WTC11 (cell line): ENCODE measurements at regions not wholly inside any gene's neighbourhood (a gene's known extent, or its start where the extent isn't known, plus 50 kb on each side); places are given as distances from the start of the nearest gene placed in this dataset.

ENCODE experiments used
- ATAC-seq: fragments of 200-7000 bp; cut with Tn5 transposase; 2 replicates; pipeline ENCODE4 v1.10.0; 2021; ENCODE audit warnings: mild to moderate bottlenecking, moderate library complexity
- CTCF ChIA-PET: fragments of 300-600 bp; sonication (Branson Sonifier 250); formaldehyde crosslinking; loops from one replicate; lab custom pipeline; 2021; ENCODE audit warnings: antibody characterized with exemption; lab: Charles Lee
- POLR2A ChIA-PET: fragments of 350-600 bp; sonication (Branson Sonifier 250); formaldehyde crosslinking; loops from one replicate; lab custom pipeline; 2021; ENCODE audit warnings: antibody characterized with exemption; lab: Charles Lee
- DNase-seq: peaks from one replicate; pipeline ENCODE4 v3.0.0; 2021; ENCODE audit warnings: low spot score
- H3K27ac Mint-ChIP-seq: 2 replicates; pipeline ENCODE4 v1.8.0; 2021; ENCODE audit warnings: mixed read lengths
- H3K27me3 Mint-ChIP-seq: 2 replicates; pipeline ENCODE4 v1.8.0; 2021; ENCODE audit warnings: low read depth, mild to moderate bottlenecking, moderate library complexity, mixed read lengths
- H3K36me3 Mint-ChIP-seq: 2 replicates; pipeline ENCODE4 v1.8.0; 2021; ENCODE audit warnings: mixed read lengths
- H3K4me1 Mint-ChIP-seq: 2 replicates; pipeline ENCODE4 v1.8.0; 2022; ENCODE audit warnings: mixed read lengths
- H3K4me3 Mint-ChIP-seq: 2 replicates; pipeline ENCODE4 v1.8.0; 2021; ENCODE audit warnings: mild to moderate bottlenecking, moderate library complexity, mixed read lengths
- H3K9me3 Mint-ChIP-seq: 2 replicates; pipeline ENCODE4 v1.8.0; 2021; ENCODE audit warnings: mixed read lengths
- CREB1 ChIP-seq: sonication (generic); formaldehyde crosslinking; IDR thresholded peaks from 2 replicates; pipeline ENCODE4 v1.8.0; 2023; ENCODE audit warnings: mild to moderate bottlenecking, missing genetic modification reagents
- ESRRA ChIP-seq: sonication (generic); formaldehyde crosslinking; IDR thresholded peaks from 2 replicates; pipeline ENCODE4 v1.8.1; 2022; ENCODE audit warnings: mild to moderate bottlenecking, missing genetic modification reagents, borderline replicate concordance
- FOXP1 ChIP-seq: sonication (generic); formaldehyde crosslinking; IDR thresholded peaks from 2 replicates; pipeline ENCODE4 v1.8.0; 2022; ENCODE audit warnings: missing genetic modification reagents, mild to moderate bottlenecking, moderate library complexity, borderline replicate concordance
- GRHL2 ChIP-seq: fragments of 250-450 bp; sonication (Bioruptor Pico); IDR thresholded peaks from 2 replicates; pipeline ENCODE4 v1.8.0; 2022; ENCODE audit warnings: mild to moderate bottlenecking, moderate library complexity; ENCODE audit not compliant: insufficient replicate concordance, severe bottlenecking
- HMGA2 ChIP-seq: fragments of 250-450 bp; sonication (Bioruptor Pico); IDR thresholded peaks from 2 replicates; pipeline ENCODE4 v1.4.0; 2021; ENCODE audit warnings: mild to moderate bottlenecking, moderate library complexity
- JAZF1 ChIP-seq: fragments of 250-450 bp; sonication (Bioruptor Pico); IDR thresholded peaks from 2 replicates; pipeline ENCODE4 v1.9.0; 2021; ENCODE audit warnings: moderate library complexity, mild to moderate bottlenecking, inconsistent platforms
- RORB ChIP-seq: fragments of 250-450 bp; sonication (Bioruptor Pico); IDR thresholded peaks from 2 replicates; pipeline ENCODE4 v1.9.0; 2021; ENCODE audit warnings: mild to moderate bottlenecking
- TP53 ChIP-seq: sonication (generic); formaldehyde crosslinking; IDR thresholded peaks from 2 replicates; pipeline ENCODE4 v1.8.1; 2023; ENCODE audit warnings: mild to moderate bottlenecking, missing genetic modification reagents
- ZNF219 ChIP-seq: sonication (generic); formaldehyde crosslinking; IDR thresholded peaks from 2 replicates; pipeline ENCODE4 v1.8.0; 2023; ENCODE audit warnings: missing genetic modification reagents, mild to moderate bottlenecking, borderline replicate concordance
- ZNF396 ChIP-seq: fragments of 250-450 bp; sonication (Bioruptor Pico); IDR thresholded peaks from 2 replicates; pipeline ENCODE4 v1.8.0; 2021; ENCODE audit warnings: mild to moderate bottlenecking, moderate library complexity, borderline replicate concordance
- ZNF423 ChIP-seq: fragments of 250-450 bp; sonication (Bioruptor Pico); IDR thresholded peaks from 2 replicates; pipeline ENCODE4 v2.1.2; 2022; ENCODE audit warnings: mild to moderate bottlenecking, moderate library complexity
- TF ChIP-seq, protein P1 (sequence below): sonication (generic); formaldehyde crosslinking; IDR thresholded peaks from 2 replicates; pipeline ENCODE4 v1.8.1; 2023; ENCODE audit warnings: mild to moderate bottlenecking, missing genetic modification reagents
- TF ChIP-seq, protein P2 (sequence below): fragments of 250-450 bp; sonication (Bioruptor Pico); IDR thresholded peaks from 2 replicates; pipeline ENCODE4 v1.9.0; 2021; ENCODE audit warnings: mild to moderate bottlenecking, borderline replicate concordance
- TF ChIP-seq, protein P3 (sequence below): sonication (generic); formaldehyde crosslinking; IDR thresholded peaks from 2 replicates; pipeline ENCODE4 v1.8.0; 2023; ENCODE audit warnings: mild to moderate bottlenecking, missing genetic modification reagents
- TF ChIP-seq, protein P4 (sequence below): sonication (generic); formaldehyde crosslinking; IDR thresholded peaks from 2 replicates; pipeline ENCODE4 v1.8.0; 2022; ENCODE audit warnings: mild to moderate bottlenecking, missing genetic modification reagents
- TF ChIP-seq, protein P5 (sequence below): fragments of 250-450 bp; sonication (Bioruptor Pico); IDR thresholded peaks from 2 replicates; pipeline ENCODE4 v1.9.0; 2021; ENCODE audit warnings: mild to moderate bottlenecking
- TF ChIP-seq, protein P6 (sequence below): fragments of 250-450 bp; sonication (Bioruptor Pico); IDR thresholded peaks from 2 replicates; pipeline ENCODE4 v1.8.0; 2021; ENCODE audit warnings: mild to moderate bottlenecking
- TF ChIP-seq, protein P7 (sequence below): sonication (generic); formaldehyde crosslinking; IDR thresholded peaks from 2 replicates; pipeline ENCODE4 v1.8.0; 2023; ENCODE audit warnings: missing genetic modification reagents, mild to moderate bottlenecking, borderline replicate concordance

DNA sequence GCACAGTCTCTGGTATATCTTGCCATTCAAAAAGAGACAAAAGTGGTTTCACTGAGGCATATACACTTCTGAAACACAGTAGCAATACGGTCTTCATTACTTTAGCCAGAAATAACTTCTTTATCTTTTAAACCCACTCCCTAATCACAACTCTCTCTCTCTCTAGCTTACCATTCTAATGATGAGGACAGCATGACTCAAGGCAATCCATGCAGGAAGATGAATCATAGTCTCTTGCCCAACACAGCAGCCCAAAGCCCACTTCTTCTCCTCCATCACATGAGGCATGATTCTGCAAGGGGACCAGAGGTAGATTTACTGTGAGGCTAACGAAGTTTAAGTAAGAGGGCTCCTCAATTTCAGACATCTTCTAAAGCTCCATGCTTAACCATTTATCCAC, 285.0 kb upstream of the NR5A2 start:
- no peaks in the 10 kb centered on the region for H3K9me3 Mint-ChIP-seq
- POLR2A ChIA-PET, result interaction anchor here (0.6 kb wide), 1 partner anchor 537 kb away, joined by 3 read pairs; no protein-coding TSS in a partner anchor
- no peaks in the 10 kb centered on the region for H3K36me3 Mint-ChIP-seq
- peaks cover 6% of the 10 kb centered on the region for H3K4me1 Mint-ChIP-seq
- peaks cover 12% of the 10 kb centered on the region for H3K27me3 Mint-ChIP-seq
- H3K27ac Mint-ChIP-seq, result no peak overlapping the region
- ATAC-seq, result no peak
- CTCF ChIA-PET, result no interaction called here
- TF ChIP-seq ZNF219 (no peak), ESRRA (CRISPR knock-in tag) (no peak), TP53 (CRISPR knock-in tag) (no peak), JAZF1 (CRISPR knock-in tag) (no peak), ZNF396 (CRISPR knock-in tag) (no peak), CREB1 (CRISPR knock-in tag) (no peak), FOXP1 (no peak)
- TF ChIP-seq, protein P1, sequence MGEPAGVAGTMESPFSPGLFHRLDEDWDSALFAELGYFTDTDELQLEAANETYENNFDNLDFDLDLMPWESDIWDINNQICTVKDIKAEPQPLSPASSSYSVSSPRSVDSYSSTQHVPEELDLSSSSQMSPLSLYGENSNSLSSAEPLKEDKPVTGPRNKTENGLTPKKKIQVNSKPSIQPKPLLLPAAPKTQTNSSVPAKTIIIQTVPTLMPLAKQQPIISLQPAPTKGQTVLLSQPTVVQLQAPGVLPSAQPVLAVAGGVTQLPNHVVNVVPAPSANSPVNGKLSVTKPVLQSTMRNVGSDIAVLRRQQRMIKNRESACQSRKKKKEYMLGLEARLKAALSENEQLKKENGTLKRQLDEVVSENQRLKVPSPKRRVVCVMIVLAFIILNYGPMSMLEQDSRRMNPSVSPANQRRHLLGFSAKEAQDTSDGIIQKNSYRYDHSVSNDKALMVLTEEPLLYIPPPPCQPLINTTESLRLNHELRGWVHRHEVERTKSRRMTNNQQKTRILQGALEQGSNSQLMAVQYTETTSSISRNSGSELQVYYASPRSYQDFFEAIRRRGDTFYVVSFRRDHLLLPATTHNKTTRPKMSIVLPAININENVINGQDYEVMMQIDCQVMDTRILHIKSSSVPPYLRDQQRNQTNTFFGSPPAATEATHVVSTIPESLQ (CRISPR knock-in tag), result no peak
- TF ChIP-seq, protein P2, sequence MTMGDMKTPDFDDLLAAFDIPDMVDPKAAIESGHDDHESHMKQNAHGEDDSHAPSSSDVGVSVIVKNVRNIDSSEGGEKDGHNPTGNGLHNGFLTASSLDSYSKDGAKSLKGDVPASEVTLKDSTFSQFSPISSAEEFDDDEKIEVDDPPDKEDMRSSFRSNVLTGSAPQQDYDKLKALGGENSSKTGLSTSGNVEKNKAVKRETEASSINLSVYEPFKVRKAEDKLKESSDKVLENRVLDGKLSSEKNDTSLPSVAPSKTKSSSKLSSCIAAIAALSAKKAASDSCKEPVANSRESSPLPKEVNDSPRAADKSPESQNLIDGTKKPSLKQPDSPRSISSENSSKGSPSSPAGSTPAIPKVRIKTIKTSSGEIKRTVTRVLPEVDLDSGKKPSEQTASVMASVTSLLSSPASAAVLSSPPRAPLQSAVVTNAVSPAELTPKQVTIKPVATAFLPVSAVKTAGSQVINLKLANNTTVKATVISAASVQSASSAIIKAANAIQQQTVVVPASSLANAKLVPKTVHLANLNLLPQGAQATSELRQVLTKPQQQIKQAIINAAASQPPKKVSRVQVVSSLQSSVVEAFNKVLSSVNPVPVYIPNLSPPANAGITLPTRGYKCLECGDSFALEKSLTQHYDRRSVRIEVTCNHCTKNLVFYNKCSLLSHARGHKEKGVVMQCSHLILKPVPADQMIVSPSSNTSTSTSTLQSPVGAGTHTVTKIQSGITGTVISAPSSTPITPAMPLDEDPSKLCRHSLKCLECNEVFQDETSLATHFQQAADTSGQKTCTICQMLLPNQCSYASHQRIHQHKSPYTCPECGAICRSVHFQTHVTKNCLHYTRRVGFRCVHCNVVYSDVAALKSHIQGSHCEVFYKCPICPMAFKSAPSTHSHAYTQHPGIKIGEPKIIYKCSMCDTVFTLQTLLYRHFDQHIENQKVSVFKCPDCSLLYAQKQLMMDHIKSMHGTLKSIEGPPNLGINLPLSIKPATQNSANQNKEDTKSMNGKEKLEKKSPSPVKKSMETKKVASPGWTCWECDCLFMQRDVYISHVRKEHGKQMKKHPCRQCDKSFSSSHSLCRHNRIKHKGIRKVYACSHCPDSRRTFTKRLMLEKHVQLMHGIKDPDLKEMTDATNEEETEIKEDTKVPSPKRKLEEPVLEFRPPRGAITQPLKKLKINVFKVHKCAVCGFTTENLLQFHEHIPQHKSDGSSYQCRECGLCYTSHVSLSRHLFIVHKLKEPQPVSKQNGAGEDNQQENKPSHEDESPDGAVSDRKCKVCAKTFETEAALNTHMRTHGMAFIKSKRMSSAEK (CRISPR knock-in tag), result no peak
- TF ChIP-seq, protein P3, sequence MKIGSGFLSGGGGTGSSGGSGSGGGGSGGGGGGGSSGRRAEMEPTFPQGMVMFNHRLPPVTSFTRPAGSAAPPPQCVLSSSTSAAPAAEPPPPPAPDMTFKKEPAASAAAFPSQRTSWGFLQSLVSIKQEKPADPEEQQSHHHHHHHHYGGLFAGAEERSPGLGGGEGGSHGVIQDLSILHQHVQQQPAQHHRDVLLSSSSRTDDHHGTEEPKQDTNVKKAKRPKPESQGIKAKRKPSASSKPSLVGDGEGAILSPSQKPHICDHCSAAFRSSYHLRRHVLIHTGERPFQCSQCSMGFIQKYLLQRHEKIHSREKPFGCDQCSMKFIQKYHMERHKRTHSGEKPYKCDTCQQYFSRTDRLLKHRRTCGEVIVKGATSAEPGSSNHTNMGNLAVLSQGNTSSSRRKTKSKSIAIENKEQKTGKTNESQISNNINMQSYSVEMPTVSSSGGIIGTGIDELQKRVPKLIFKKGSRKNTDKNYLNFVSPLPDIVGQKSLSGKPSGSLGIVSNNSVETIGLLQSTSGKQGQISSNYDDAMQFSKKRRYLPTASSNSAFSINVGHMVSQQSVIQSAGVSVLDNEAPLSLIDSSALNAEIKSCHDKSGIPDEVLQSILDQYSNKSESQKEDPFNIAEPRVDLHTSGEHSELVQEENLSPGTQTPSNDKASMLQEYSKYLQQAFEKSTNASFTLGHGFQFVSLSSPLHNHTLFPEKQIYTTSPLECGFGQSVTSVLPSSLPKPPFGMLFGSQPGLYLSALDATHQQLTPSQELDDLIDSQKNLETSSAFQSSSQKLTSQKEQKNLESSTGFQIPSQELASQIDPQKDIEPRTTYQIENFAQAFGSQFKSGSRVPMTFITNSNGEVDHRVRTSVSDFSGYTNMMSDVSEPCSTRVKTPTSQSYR, result no peak
- TF ChIP-seq, protein P4, sequence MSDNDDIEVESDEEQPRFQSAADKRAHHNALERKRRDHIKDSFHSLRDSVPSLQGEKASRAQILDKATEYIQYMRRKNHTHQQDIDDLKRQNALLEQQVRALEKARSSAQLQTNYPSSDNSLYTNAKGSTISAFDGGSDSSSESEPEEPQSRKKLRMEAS (CRISPR knock-in tag), result no peak
- TF ChIP-seq, all 79 proteins: peak for 0
- H3K4me3 Mint-ChIP-seq, result no peak overlapping the region
- no peak for DNase-seq

DNA sequence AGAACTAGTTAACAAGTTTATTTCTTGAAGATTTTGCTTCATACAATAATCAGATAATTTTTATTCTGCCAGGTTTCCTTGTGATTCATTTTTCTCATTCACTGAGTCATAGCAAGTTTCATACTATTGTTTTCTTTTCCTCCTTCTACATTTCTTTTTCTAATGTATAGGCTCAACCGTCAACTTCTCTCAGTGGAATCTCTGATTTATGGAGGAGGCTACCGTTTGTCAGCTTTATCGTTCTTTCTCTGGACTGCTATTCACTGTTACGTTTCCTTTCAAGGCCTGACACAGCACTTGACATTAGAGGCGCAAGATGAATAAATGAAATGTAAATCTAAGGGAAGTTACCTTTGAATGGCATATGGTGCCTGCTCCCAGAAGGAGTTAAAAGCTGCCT, 284.3 kb upstream of the NR5A2 start:
- ChIA-PET CTCF (no interaction called here), POLR2A (no interaction called here)
- Mint-ChIP-seq H3K4me1 (peaks cover 13% of the 10 kb centered on the region), H3K4me3 (no peak overlapping the region), H3K27ac (no peak overlapping the region), H3K9me3 (no peaks in the 10 kb centered on the region), H3K27me3 (peaks cover 14% of the 10 kb centered on the region), H3K36me3 (no peaks in the 10 kb centered on the region)
- ATAC-seq (no peak), DNase-seq (no peak)
- TF ChIP-seq ZNF423 (CRISPR knock-in tag), result no peak
- TF ChIP-seq GRHL2 (CRISPR knock-in tag), result no peak
- no peak for TF ChIP-seq RORB (CRISPR knock-in tag)
- TF ChIP-seq HMGA2 (CRISPR knock-in tag), result no peak
- TF ChIP-seq, protein P5, sequence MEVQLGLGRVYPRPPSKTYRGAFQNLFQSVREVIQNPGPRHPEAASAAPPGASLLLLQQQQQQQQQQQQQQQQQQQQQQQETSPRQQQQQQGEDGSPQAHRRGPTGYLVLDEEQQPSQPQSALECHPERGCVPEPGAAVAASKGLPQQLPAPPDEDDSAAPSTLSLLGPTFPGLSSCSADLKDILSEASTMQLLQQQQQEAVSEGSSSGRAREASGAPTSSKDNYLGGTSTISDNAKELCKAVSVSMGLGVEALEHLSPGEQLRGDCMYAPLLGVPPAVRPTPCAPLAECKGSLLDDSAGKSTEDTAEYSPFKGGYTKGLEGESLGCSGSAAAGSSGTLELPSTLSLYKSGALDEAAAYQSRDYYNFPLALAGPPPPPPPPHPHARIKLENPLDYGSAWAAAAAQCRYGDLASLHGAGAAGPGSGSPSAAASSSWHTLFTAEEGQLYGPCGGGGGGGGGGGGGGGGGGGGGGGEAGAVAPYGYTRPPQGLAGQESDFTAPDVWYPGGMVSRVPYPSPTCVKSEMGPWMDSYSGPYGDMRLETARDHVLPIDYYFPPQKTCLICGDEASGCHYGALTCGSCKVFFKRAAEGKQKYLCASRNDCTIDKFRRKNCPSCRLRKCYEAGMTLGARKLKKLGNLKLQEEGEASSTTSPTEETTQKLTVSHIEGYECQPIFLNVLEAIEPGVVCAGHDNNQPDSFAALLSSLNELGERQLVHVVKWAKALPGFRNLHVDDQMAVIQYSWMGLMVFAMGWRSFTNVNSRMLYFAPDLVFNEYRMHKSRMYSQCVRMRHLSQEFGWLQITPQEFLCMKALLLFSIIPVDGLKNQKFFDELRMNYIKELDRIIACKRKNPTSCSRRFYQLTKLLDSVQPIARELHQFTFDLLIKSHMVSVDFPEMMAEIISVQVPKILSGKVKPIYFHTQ (CRISPR knock-in tag), result no peak
- TF ChIP-seq, protein P6, sequence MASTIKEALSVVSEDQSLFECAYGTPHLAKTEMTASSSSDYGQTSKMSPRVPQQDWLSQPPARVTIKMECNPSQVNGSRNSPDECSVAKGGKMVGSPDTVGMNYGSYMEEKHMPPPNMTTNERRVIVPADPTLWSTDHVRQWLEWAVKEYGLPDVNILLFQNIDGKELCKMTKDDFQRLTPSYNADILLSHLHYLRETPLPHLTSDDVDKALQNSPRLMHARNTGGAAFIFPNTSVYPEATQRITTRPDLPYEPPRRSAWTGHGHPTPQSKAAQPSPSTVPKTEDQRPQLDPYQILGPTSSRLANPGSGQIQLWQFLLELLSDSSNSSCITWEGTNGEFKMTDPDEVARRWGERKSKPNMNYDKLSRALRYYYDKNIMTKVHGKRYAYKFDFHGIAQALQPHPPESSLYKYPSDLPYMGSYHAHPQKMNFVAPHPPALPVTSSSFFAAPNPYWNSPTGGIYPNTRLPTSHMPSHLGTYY (CRISPR knock-in tag), result no peak
- TF ChIP-seq, protein P7, sequence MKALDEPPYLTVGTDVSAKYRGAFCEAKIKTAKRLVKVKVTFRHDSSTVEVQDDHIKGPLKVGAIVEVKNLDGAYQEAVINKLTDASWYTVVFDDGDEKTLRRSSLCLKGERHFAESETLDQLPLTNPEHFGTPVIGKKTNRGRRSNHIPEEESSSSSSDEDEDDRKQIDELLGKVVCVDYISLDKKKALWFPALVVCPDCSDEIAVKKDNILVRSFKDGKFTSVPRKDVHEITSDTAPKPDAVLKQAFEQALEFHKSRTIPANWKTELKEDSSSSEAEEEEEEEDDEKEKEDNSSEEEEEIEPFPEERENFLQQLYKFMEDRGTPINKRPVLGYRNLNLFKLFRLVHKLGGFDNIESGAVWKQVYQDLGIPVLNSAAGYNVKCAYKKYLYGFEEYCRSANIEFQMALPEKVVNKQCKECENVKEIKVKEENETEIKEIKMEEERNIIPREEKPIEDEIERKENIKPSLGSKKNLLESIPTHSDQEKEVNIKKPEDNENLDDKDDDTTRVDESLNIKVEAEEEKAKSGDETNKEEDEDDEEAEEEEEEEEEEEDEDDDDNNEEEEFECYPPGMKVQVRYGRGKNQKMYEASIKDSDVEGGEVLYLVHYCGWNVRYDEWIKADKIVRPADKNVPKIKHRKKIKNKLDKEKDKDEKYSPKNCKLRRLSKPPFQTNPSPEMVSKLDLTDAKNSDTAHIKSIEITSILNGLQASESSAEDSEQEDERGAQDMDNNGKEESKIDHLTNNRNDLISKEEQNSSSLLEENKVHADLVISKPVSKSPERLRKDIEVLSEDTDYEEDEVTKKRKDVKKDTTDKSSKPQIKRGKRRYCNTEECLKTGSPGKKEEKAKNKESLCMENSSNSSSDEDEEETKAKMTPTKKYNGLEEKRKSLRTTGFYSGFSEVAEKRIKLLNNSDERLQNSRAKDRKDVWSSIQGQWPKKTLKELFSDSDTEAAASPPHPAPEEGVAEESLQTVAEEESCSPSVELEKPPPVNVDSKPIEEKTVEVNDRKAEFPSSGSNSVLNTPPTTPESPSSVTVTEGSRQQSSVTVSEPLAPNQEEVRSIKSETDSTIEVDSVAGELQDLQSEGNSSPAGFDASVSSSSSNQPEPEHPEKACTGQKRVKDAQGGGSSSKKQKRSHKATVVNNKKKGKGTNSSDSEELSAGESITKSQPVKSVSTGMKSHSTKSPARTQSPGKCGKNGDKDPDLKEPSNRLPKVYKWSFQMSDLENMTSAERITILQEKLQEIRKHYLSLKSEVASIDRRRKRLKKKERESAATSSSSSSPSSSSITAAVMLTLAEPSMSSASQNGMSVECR (CRISPR knock-in tag), result no peak
